ENCODE measurements at regions not wholly inside any gene's neighbourhood (a gene's known extent, or its start where the extent isn't known, plus 50 kb on each side); places are given as distances from the start of the nearest gene placed in this dataset.

- Histone ChIP-seq H3K9me3 (ENCODE audit: control insufficient read depth in 4 of 4, low read length in 3 of 4) (peaks cover 5 to 9% (median 6%) of the 10 kb centered on the region in 4 donors), H3K4me3 (ENCODE audit: low read depth in 1 of 3, low read length in 3 of 3) (no peak overlapping the region), H3K27me3 (ENCODE audit: control insufficient read depth in 4 of 4, insufficient read depth in 4 of 4, low read length in 3 of 4) (no peaks in the 10 kb centered on the region), H3K36me3 (ENCODE audit: control insufficient read depth in 4 of 4, insufficient read depth in 3 of 4, low read depth in 1 of 4, low read length in 3 of 4) (no peaks in the 10 kb centered on the region), H3K9ac (ENCODE audit: low read depth in 1 of 2, low read length in 2 of 2) (no peak overlapping the region), H3K27ac (ENCODE audit: low read depth in 1 of 2, low read length in 2 of 2) (no peak overlapping the region), H3K4me1 (ENCODE audit: control insufficient read depth in 4 of 4, insufficient read depth in 4 of 4, low read length in 3 of 4) (no peaks in the 10 kb centered on the region)
- WGBS: 79% methylated on average over 3 of the region's 3 CpGs
- no peak for DNase-seq (ENCODE audit: low spot score)
- TF ChIP-seq ATF3 (IDR thresholded peaks at IDR 0.05) (no peak), HNF4G (IDR thresholded peaks at IDR 0.05) (no peak), TAF1 (conservative IDR thresholded peaks at IDR 0.05) (no peak), CTCF (IDR thresholded peaks at IDR 0.05; ENCODE audit: low read depth, low read length, missing input control) (no peak), SP1 (IDR thresholded peaks at IDR 0.05) (no peak), GABPA (IDR thresholded peaks at IDR 0.05 in 1 of 2, conservative IDR thresholded peaks at IDR 0.05 in 1 of 2) (no peak), YY1 (IDR thresholded peaks at IDR 0.05) (no peak), RXRA (IDR thresholded peaks at IDR 0.05) (no peak)
- TF ChIP-seq, protein P1, sequence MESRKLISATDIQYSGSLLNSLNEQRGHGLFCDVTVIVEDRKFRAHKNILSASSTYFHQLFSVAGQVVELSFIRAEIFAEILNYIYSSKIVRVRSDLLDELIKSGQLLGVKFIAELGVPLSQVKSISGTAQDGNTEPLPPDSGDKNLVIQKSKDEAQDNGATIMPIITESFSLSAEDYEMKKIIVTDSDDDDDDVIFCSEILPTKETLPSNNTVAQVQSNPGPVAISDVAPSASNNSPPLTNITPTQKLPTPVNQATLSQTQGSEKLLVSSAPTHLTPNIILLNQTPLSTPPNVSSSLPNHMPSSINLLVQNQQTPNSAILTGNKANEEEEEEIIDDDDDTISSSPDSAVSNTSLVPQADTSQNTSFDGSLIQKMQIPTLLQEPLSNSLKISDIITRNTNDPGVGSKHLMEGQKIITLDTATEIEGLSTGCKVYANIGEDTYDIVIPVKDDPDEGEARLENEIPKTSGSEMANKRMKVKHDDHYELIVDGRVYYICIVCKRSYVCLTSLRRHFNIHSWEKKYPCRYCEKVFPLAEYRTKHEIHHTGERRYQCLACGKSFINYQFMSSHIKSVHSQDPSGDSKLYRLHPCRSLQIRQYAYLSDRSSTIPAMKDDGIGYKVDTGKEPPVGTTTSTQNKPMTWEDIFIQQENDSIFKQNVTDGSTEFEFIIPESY (IDR thresholded peaks at IDR 0.05): no peak
- TF ChIP-seq, protein P2, sequence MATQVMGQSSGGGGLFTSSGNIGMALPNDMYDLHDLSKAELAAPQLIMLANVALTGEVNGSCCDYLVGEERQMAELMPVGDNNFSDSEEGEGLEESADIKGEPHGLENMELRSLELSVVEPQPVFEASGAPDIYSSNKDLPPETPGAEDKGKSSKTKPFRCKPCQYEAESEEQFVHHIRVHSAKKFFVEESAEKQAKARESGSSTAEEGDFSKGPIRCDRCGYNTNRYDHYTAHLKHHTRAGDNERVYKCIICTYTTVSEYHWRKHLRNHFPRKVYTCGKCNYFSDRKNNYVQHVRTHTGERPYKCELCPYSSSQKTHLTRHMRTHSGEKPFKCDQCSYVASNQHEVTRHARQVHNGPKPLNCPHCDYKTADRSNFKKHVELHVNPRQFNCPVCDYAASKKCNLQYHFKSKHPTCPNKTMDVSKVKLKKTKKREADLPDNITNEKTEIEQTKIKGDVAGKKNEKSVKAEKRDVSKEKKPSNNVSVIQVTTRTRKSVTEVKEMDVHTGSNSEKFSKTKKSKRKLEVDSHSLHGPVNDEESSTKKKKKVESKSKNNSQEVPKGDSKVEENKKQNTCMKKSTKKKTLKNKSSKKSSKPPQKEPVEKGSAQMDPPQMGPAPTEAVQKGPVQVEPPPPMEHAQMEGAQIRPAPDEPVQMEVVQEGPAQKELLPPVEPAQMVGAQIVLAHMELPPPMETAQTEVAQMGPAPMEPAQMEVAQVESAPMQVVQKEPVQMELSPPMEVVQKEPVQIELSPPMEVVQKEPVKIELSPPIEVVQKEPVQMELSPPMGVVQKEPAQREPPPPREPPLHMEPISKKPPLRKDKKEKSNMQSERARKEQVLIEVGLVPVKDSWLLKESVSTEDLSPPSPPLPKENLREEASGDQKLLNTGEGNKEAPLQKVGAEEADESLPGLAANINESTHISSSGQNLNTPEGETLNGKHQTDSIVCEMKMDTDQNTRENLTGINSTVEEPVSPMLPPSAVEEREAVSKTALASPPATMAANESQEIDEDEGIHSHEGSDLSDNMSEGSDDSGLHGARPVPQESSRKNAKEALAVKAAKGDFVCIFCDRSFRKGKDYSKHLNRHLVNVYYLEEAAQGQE (IDR thresholded peaks at IDR 0.05): no peak
Measured at GRCh38 chr1:94688646-94689045, 131.5 kb upstream of the SLC44A3 start.

DNA sequence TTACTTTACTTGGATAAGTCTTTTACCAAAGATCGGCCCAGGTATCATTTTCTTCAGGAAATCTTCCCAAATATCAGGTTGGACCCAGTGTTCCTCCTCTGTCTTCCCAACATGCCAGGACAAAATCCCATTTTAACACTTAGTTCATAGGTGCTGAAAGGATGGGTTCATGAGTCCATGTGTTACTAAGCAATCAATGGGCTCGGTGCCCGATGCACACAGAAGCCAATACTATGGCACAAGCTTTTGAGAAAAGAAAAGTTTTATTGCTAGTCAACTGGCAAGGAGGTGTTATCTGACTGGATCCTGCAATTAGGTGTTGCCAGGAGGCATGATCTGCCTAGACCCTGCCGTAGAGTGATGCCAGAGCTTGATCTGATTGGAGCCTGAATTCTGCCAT lies 133.3 kb upstream of the SLC44A3 start:
- no peaks in the 10 kb centered on the region for H3K27me3 ChIP-seq (ENCODE audit: control insufficient read depth in 4 of 4, insufficient read depth in 4 of 4, low read length in 3 of 4)
- no peak for DNase-seq (ENCODE audit: low spot score)
- peaks cover 4 to 7% (median 4%) of the 10 kb centered on the region in 4 donors for H3K9me3 ChIP-seq (ENCODE audit: control insufficient read depth in 4 of 4, low read length in 3 of 4)
- H3K27ac ChIP-seq (ENCODE audit: low read depth in 1 of 2, low read length in 2 of 2): no peak overlapping the region
- H3K4me3 ChIP-seq (ENCODE audit: low read depth in 1 of 3, low read length in 3 of 3): no peak overlapping the region
- no peak for TF ChIP-seq GABPA (IDR thresholded peaks at IDR 0.05 in 1 of 2, conservative IDR thresholded peaks at IDR 0.05 in 1 of 2)
- TF ChIP-seq RXRA (IDR thresholded peaks at IDR 0.05): peak in 1 of 2 donors; percentile 6
- peak; percentile 68 to 70 for TF ChIP-seq HNF4A (conservative IDR thresholded peaks at IDR 0.05)
- 59% methylated on average over 4 of the region's 4 CpGs for WGBS
- no peak overlapping the region for H3K9ac ChIP-seq (ENCODE audit: low read depth in 1 of 2, low read length in 2 of 2)
- no peaks in the 10 kb centered on the region for H3K36me3 ChIP-seq (ENCODE audit: control insufficient read depth in 4 of 4, insufficient read depth in 3 of 4, low read depth in 1 of 4, low read length in 3 of 4)
- H3K4me1 ChIP-seq (ENCODE audit: control insufficient read depth in 4 of 4, insufficient read depth in 4 of 4, low read length in 3 of 4): no peaks in the 10 kb centered on the region

All from liver (tissue), 8 donors.